ENCODE measurements at regions not wholly inside any gene's neighbourhood (a gene's known extent, or its start where the extent isn't known, plus 50 kb on each side); places are given as distances from the start of the nearest gene placed in this dataset.

DNA sequence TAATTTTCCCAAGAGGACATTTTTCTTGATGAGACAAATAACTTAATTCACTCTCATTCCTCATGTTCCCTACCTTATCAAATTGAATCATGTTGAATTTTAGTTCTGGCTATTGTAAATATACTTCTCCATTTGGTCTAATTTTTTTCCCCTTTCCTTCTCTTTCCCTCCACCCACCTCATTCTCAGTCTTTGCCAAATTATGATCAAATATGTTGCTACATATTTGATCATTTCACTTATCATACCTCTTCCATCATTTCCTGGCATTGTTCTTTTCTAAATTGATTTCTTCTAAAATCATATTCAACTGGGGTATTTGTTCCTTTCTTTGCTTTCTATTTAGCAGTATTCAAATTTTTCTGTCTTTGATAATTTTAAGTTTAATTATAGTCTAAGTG is 52.3 kb downstream of the HDGFL1 start:
- no peak for DNase-seq

DNA sequence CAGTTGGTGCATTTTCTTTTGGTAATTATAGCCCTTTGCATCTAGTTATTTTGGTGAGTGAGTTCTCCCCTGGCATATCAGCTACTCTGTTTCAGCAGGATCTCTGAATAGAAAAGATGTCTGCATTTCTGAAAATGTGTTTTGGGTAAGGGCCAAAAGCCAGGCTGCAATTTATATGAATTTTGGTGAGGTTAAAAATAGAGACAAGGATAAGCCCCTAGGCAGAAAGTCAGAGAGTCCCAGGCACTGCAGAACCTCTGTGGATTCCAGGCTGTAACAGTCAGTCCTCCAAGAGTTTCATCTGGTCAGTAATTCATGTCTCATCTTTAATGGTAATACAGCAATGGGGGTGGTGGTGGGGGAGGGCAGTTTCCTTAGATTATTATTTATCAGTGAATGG is 53.0 kb downstream of the HDGFL1 start:
- no peak for DNase-seq

DNA sequence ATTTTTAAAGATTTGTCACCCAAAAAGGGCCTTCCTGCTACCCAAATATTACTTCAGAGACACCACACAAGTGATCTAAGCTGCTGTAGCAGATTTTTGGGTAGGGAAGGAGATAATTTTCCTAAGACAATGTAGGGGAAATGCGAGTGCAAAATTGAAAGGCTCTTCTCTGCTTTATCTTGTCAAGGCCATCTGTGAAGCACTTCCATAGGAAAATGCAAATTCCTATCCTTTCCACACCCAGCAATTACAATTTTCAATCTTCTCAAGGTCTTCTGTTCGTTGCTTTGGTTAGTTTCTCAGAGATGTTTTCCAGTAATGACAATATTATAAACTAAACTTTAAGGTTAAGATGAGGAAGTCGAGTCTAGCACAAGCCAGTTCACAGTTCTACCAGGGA is 53.4 kb downstream of the HDGFL1 start:
- no peak for DNase-seq

DNA sequence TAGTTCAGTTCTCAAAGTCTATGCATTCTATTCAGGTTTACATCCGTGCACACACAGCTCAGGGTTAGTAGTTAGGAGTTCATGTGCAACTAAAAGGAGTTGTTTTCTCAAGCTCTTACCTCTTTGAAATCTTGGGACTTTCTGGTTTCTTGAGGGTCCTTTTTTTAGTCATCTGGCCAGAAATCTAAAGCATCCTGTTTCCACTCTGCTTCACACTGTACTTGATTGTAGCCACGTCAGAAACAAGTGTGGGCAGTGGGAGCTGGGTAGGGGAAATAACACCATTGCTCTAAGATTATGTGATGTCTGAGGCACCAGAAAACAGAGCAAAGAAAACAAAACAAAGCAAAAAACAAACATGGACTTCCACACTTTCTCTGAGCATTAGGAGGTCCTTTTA is 58.3 kb downstream of the HDGFL1 start:
- DNase-seq, result no peak

DNA sequence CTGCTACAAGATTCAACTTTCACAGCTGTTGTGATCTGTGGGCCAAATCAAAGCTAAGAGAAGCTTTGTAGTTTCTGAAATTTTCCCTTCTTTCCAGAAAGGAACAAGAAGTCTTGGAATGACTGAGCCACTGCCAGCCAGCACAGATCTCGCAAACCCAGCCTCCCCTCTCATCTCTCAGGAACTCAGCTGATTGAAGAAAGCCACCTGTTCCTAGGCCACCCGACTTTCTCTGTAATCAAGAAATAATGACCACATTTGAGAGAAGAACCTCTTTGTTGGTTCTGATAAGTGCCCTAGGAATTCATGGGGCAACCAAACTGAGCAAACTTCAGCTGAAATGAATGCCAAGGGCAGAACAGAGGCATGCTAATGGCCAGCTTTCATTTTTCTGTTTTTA is 61.7 kb downstream of the HDGFL1 start:
- no peak for DNase-seq

DNA sequence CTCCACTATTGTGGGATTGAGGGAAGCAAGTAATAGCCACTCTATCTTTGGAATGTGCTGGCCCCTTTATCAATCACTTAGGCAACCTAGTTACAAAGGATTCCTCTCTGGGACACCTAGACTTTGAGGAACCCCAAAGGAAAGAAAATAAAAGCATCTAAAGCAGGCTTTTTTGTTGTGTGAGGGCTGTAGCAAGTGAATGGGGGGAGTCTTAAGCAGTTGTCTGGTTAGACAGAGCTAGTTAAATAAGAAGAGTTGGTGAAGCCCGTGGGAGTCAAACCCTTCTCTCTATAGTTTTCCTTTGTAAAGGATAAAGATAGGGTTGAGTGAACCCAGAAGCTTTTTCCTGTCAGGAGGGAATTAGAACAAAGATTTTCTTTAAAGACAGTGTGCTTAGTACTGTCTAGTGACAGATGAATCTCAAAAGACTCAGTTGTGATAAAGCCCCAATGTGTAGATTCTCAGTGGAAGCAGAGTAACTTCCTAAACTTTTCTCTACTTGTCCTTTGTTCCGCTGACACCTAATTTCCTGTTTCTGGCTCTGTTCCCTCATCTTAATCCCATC is 63.3 kb downstream of the HDGFL1 start:
- no peak for DNase-seq

DNA sequence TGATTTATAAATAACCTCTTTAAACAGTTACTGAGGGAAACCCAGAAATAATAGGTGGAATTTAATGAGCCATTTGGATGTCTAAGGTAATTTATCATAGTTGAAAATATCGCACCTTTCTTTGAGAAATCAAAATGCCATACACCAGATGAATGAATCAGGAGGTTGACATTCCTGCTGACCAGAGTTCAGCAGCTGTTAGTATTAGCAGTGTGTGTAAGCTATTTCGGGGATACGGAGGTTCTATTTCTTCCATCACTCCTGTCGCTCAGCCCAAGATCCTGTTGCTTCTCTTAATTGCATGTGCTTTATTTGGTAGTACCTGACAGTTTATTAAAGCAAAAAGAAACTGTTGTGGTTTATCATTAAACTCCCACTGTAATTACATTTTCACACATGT is 67.1 kb downstream of the HDGFL1 start:
- no peak for DNase-seq

DNA sequence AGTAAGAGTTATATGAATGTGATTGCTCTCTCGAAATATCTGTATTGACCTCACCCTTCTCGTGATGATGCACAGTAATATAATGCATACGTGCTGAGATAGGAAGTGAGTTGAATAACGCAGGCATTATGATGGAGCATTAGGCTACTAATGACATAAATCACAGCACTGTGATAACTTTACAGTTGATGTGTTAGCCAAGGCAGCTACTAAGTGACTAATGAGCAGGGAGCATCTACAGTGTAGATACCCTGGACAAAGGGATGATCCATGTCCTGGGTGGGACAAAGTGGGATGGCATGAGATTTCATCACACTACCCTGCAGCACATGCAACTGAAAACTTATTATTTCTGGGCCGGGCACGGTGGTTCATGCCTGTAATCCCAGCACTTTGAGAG is 68.4 kb downstream of the HDGFL1 start:
- no peak for DNase-seq

DNA sequence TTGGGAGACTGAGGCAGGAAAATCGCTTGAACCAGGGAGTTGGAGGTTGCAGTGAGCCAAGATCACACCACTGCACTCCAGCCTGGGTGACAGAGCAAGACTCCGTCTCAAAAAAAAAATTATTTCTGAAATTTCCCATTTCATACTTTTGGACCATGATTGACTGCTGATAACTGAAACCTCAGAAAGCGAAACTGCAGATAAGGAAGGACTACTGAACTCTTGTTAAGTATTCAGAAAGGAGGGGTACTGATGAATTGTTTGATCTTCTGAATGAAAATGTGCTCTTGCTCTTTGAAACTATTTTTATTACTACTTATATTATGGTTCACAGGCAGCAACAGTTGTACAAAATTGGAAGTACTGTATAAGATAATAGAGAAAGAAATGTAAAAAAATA is 69.0 kb downstream of the HDGFL1 start:
- no peak for DNase-seq

DNA sequence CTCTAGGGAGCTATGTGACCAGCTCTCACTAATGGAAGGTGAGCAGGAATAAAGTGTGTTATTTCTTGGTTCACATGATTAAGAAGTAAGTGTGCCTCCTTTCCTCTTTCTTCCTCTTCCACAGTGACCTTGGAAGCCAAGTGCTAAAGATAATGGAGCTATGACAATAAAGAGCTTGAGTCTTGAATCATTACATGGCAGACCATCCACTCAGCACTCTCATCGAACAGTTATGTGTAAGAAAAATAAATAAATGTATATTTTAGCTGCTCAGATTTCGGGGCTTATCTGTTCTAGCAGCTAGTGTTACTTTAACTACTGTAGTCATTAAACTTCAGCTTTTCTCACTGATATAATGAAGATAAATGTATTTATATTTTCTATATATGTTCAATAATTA is 72.9 kb downstream of the HDGFL1 start:
- DNase-seq, result no peak

DNA sequence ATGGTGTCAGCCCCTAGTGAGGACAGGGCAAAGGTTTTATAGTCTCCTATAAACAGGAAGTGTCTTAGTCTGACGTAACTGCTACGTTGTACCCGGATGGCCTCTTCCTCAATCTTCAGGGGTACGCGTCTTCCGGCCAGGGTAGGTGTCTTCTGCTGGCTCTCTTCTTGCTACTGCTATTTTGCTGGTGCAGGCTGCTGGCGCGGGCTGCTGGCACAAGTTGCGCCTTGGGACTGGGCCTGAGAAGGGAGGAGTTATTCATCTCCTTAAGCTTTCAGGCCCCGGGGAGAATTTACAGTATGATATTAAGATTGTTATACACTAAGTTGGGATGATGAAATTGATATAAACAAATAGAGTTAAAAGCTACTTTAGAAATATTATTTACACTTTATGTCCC is 74.4 kb downstream of the HDGFL1 start:
- no peak for DNase-seq

DNA sequence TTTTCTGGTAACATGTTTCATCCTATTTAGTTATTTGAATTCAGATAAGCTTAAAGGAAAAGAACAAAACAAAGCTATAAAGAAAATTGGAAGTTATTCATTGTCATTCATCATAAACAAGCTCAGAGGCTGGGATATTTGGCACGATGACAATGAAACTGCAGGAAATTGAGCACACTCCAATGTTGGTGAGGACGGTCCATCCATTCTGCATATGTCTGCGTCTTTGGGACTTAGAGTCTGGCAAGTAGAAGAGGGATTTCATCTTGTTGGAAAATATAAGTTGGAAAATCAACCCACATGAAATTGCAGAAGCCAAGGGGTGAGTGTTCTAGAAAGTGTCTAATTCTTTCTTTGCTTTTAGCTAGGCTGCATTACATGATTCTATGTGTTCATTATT is 78.4 kb downstream of the HDGFL1 start:
- no peak for DNase-seq

DNA sequence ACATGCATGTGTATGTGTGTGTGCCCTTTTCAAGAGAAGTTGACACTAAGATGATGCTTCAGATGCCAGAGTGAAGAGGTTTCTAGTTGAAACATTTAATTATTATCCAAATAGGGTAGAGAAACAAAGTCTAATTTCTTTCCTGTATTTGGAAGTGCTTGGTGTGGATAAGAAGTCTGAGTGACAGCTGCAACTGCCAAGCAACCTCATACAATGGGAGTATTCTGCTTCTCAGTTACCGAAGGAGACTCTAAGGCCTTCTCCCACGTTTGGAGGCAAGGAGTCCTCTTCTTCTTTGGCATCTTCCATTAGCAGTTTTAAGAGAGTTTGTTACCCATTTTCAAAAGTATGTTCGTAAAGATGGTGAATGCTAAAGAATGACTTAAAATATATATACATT is 82.4 kb downstream of the HDGFL1 start:
- no peak for DNase-seq

DNA sequence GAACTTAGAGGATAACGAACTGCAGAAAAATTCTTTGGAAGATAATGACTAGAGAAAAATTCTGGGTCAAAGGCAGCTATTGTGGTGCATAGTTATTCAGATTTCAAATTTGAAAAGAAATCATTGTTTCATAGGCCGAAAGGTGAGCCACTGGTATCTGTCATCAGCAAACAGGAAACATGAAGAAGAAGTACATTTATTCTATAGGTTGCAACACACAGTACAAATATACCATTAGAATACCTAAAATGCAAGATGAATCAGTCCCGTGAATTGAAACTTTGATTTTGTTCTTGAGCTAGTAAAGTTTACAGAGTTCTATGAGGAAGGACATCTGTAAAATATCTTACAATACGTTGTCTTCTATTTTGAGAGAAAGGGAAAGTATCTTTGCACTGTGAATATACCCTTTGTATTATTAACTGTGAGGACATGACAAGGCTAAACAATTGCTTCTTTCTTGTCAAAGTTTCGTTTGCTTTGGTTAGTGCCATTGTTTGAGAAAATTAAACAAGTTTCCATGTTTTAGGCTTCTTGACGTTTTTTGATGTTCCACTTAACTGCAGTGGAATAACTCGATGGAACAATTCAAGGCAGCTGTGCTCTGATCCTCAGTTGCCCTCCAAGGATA is 84.7 kb downstream of the HDGFL1 start:
- no peak for DNase-seq

DNA sequence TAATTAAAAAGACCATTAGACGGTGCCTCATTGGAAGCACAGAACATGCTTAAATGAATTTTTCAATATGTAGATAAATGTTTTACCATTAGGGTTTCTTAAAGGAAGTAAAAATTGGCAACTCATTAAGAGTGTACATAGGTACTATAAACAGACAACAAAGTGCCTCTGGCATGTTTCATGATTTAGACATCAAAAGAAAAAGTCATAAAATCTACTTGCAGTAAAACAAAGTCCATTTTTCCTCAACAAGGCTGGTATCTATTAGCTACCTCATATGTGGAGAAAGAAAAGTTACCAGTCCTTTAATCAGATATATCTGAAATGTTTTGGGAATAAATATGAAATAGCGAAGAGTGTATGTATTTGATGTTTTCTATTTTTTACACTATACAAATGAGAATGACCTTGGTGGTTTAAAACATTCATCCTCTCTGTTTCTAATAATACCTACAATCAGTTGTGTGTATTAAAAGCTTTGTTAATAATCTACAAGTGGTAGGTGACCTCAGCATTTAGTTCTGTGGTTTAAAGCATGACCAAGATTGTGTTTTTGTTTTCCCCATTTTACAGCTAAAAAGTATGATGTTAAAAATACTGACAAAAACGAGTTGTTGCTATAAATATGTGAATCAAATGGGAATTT is 87.5 kb downstream of the HDGFL1 start:
- no peak for DNase-seq

DNA sequence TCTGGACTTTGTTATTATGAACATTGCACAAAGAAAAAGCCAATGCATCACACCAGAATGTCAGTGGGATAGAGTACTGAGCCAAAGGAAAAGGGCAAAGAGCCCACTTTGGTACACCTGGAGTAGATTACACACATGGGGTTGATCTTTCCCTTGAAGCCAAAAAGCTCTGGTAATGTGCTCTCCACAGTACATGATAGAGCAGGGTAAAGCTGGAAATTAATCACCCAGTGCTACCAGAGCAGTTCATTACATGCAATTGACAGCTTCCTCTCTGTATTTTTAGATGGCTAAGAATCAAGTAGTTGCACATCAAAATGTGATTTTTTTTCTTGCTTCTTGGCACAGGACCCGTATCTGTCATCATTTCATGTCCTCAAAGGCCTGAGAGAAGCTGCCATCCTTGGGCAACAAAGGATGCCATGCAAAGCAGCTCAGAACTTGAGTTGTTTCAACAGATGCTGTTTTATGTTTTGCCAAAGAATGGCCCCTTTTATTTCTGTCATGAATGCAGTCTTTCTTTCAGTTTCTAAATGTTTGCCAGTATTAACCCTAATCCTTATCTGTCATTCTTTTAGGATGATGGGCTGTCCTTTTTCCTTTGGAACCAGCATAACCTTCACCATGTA is 88.1 kb downstream of the HDGFL1 start:
- no peak for DNase-seq

DNA sequence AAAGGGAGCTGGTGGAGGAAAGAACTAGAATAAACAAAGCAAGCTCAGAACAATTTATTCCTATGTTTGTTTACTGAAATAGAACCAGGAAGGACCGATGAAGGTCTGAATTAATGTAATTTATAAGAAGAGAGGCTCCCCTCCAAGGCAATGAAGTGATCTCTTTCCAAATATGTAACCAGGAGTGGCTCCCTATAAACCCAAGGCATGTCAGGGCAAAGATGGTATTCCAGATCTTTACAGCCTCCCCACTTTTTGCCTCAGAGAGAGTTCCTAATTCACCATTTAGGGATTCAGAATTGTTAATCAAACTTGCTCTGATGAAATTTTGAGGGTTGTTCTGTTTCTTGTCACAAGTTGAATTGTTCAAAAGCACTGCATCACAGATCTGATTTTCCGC is 88.8 kb downstream of the HDGFL1 start:
- DNase-seq, result no peak

DNA sequence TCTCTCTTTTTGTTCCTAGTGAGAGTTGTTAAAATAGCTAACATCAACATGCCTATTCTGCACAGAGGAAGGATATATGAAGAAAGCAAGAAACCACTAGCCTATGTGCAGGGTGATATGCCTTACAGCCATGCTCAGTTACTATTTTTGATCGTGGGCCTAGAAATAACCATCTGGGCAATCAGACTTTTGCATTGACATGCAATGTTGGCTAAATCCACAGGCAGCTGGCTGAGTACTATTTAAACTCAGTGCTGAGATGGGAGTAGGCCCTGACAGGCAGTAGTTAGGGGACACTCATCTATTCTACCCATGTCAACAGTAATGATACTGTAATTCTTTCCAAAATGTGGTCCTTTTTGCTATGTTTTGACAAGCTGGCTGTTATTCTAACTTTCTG is 89.6 kb downstream of the HDGFL1 start:
- DNase-seq, result no peak

DNA sequence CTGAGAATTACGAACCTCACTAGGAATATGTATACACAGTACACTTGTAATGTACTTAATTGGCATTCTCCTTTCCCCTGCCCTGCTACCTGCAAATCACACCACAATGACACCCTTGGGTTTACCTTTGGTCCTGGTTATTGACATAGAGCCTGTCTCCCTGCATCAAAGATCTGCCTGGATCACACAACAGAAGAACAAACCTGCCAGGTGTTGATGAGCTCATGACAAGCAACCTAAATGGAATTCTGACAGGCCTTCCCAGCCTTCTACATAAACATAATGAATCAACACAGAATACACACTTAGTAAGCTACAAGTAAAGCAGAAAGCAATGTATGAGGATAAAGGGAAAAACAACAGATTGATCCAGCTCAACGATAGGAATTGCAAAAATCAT is 95.6 kb downstream of the HDGFL1 start:
- DNase-seq, result no peak

DNA sequence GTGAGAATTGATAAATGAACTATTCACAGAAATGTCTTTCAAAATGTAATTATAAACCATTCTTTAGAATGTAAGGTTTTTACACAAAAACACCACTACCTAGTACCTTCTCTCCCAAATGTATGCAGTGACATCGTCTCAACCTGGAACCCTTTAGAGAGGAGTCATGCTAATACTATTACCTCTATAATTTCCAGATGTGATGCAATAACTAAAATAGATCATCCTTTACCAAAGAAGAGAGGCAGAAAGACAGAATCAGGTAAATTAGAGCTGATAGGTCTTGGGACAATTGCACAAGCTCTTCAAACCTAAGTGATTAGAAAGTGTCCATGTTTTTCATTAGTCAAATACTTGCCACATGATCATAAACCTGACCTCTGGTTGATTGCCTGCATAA is 96.7 kb downstream of the HDGFL1 start:
- DNase-seq, result no peak

DNA sequence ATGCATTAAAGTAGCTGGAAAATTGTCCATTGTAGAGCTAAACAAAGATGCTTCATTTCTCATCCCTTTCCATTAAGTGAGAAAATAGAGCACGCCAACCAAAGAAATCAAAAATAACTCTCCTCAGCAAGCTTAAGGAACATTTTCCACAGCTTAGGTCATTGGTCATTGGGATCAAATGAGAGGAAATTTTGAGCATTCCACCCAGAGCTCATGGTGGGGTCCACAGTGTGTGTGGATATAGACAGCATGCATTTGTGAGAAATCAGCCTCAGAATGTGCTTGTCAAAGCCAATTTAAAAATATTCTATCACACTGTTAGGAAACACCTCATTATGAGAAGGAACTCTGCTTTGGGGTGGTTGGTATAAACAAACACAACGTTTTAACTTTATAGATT is 97.2 kb downstream of the HDGFL1 start:
- DNase-seq, result no peak

DNA sequence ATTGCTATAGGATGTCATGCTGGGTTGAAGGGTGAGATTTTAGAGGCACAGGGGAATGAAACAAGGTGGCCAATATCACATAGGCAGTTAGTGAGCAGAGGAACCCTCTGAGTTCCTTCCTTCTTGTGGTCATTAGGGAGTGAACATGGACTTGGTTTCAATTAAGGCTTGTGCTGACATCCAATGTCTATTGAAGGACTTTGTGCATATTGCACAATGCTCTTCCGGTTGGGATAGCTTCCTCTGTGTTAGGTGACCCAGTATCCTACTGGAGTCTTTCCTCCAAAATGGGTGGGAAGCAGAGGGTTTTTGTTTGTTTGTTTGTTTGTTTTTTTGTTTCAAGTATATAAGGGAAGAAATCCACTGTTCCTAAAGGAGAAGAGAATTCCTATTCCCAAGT is 98.5 kb downstream of the HDGFL1 start:
- DNase-seq, result no peak

DNA sequence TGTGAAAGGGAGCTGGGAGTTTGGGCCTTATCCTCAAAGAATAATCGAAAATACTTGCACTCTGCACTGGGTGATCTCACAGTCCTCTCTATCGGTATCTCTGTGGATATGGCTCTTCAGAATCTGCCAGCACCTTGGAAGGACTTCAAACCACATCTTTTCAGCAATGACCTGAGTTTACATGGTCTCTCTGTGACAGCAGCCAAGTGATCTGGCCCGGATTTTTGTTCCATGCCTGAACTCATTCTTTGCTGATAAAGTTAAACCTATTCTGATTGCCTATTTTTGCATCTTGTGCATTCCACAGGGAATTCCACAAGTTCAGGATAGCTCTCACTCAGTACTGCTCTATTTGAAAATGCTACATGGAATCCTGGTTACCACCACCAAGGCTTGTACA is 98.9 kb downstream of the HDGFL1 start:
- DNase-seq, result no peak

DNA sequence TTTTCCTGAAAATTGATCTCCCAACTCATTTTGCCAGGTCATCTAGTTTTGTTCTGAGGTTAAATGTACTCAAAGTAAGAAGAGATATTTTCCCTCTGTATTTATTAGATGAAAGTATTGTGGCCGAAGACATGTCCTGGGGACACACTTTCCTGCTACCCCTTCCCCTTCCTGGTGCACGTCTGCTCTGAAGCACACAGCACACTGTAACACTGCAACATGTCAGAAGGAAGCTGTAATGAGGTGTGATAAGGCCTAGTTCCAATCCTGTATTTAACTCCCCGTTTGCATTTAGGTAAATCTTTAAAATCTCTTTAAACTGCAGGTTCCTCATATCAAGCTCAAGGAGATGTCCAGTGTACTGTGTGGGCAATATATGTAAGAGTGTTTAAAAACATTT is 99.4 kb downstream of the HDGFL1 start:
- DNase-seq, result no peak

DNA sequence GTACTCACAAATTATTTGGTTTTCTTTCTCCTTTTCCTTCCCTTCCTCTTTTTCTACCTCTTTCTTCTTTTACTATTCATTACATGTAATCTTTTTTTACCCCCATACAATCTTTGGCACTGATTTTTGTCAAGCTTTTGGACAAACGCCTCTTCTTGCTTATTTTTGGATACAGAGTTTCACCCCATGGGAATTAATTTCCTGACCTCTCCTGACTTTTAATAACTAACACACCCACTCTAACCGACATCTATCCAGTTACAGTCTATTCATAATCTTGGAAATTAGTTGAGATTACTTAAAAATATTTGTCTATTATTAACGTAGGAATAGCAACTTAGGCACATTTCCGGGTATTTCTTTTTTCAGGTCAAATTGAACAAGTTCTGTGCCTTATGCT is 101.2 kb downstream of the HDGFL1 start:
- no peak for DNase-seq

Measured in RPMI8226 (cell line).